ENCODE measurements at regions not wholly inside any gene's neighbourhood (a gene's known extent, or its start where the extent isn't known, plus 50 kb on each side); places are given as distances from the start of the nearest gene placed in this dataset.

GRCh38 chr10:128865436-128866195 lies 601.4 kb upstream of the MGMT start:
- Histone ChIP-seq H3K4me1 (ENCODE audit: control insufficient read depth, insufficient read depth, low read length) (no peaks in the 10 kb centered on the region), H3K27me3 (ENCODE audit: control insufficient read depth, insufficient read depth, low read length) (no peaks in the 10 kb centered on the region), H3K27ac (ENCODE audit: low read depth, low read length) (no peak overlapping the region), H3K36me3 (ENCODE audit: control insufficient read depth, insufficient read depth, low read length) (no peaks in the 10 kb centered on the region), H3K4me3 (ENCODE audit: low read length) (no peak overlapping the region), H3K9ac (ENCODE audit: low read length) (no peak overlapping the region)

DNA sequence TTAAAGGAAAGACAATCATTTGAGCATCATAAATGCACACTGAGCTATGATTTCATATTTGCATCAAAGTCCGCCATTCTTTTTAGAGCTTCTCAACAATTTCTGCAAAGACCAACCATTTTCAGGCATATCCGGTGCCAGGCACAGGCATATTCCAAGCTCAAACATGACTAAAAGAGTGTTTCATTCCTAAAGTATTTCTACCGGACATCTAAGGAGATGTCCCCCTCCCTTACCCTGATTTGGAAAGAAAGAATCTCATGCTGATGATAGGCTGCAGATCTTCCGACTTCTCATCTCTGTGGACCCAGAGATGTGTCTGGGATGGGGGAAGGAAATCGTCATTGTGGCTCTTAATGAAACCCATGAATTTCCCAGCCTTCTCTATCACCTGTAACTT lies 600.5 kb upstream of the MGMT start:
- Histone ChIP-seq H3K4me1 (ENCODE audit: control insufficient read depth, insufficient read depth, low read length) (no peaks in the 10 kb centered on the region), H3K27ac (ENCODE audit: low read depth, low read length) (no peak overlapping the region), H3K4me3 (ENCODE audit: low read length) (no peak overlapping the region), H3K27me3 (ENCODE audit: control insufficient read depth, insufficient read depth, low read length) (no peaks in the 10 kb centered on the region), H3K36me3 (ENCODE audit: control insufficient read depth, insufficient read depth, low read length) (no peaks in the 10 kb centered on the region), H3K9ac (ENCODE audit: low read length) (no peak overlapping the region)

DNA sequence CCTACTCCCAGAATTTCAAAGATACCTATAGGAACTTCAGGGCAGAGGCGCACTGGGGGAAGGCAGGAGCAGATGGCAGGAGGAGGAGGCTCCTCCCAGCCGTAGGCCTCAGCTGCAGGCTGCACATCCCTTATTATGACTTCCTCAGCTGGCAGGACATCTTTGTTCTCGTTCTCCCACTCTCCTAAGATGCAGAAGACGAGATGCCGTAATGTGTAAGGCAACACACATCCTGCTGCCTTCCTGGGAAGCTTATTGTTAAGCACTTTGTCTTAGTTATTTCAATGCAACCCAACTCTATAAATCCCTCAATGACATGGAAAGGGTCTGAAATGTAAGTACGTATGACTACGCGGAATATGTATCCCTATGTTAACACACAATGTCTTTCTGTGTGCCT lies 599.8 kb upstream of the MGMT start:
- Histone ChIP-seq H3K9ac (ENCODE audit: low read length) (no peak overlapping the region), H3K4me1 (ENCODE audit: control insufficient read depth, insufficient read depth, low read length) (no peaks in the 10 kb centered on the region), H3K27ac (ENCODE audit: low read depth, low read length) (no peak overlapping the region), H3K4me3 (ENCODE audit: low read length) (no peak overlapping the region), H3K27me3 (ENCODE audit: control insufficient read depth, insufficient read depth, low read length) (no peaks in the 10 kb centered on the region), H3K36me3 (ENCODE audit: control insufficient read depth, insufficient read depth, low read length) (no peaks in the 10 kb centered on the region)

DNA sequence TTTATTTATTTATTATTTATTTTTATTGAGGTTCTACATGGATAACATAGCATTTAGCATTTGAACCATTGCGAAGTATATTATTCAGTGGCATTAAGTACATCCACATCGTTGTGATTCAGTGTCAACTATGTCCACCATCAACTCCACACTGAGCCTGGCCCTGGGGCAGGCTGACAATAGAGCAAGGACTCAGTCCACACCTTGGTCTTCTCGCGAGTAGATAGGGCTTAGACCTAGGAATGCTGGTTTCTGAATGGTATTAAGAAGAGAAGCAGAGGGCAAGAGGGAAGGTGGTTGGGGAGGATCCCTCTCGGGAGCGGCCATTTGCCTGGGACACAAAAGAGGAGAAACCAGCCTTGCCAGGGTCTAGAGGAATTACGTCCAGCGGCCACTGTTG lies 599.2 kb upstream of the MGMT start:
- H3K36me3 ChIP-seq (ENCODE audit: control insufficient read depth, insufficient read depth, low read length): no peaks in the 10 kb centered on the region
- no peak overlapping the region for H3K9ac ChIP-seq (ENCODE audit: low read length)
- no peak overlapping the region for H3K4me3 ChIP-seq (ENCODE audit: low read length)
- no peak overlapping the region for H3K27ac ChIP-seq (ENCODE audit: low read depth, low read length)
- H3K27me3 ChIP-seq (ENCODE audit: control insufficient read depth, insufficient read depth, low read length): no peaks in the 10 kb centered on the region
- H3K4me1 ChIP-seq (ENCODE audit: control insufficient read depth, insufficient read depth, low read length): no peaks in the 10 kb centered on the region

GRCh38 chr10:128868481-128868880 lies 598.6 kb upstream of the MGMT start:
- no peaks in the 10 kb centered on the region for H3K4me1 ChIP-seq (ENCODE audit: control insufficient read depth, insufficient read depth, low read length)
- no peak overlapping the region for H3K27ac ChIP-seq (ENCODE audit: low read depth, low read length)
- no peak overlapping the region for H3K4me3 ChIP-seq (ENCODE audit: low read length)
- H3K27me3 ChIP-seq (ENCODE audit: control insufficient read depth, insufficient read depth, low read length): no peaks in the 10 kb centered on the region
- no peak overlapping the region for H3K9ac ChIP-seq (ENCODE audit: low read length)
- H3K36me3 ChIP-seq (ENCODE audit: control insufficient read depth, insufficient read depth, low read length): no peaks in the 10 kb centered on the region

DNA sequence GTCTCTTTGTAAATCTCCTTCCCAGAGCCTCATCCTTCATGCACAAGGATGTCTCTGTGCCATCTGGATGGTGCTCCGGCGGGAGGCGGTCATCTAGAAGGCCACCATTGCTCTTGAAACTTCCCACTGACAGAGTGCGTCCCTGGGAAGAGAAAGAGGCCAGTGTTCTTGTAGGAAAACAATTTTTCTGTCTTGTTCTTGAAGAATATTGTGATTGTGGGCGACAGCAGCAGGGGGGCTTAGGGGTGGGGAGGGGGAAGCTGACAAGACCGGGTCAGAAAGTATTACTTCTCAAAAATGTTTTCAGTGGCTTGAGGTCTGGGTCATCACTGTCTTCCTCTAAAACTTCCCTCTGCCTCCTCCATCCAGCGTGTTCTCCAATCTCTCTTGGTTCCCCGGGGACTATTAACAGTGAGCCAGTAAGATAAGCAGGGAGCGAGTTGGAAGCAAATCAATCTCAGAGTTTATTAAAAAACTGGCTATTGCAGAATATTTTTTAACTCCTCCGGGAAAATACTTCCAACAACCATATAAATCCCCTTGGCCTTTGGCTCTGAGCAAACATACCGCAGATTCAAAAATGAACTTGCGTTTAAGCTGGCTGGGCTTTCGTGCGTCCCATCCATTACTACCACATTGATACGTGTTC lies 597.8 kb upstream of the MGMT start:
- Histone ChIP-seq H3K36me3 (ENCODE audit: control insufficient read depth, insufficient read depth, low read length) (no peaks in the 10 kb centered on the region), H3K4me1 (ENCODE audit: control insufficient read depth, insufficient read depth, low read length) (no peaks in the 10 kb centered on the region), H3K27ac (ENCODE audit: low read depth, low read length) (no peak overlapping the region)

DNA sequence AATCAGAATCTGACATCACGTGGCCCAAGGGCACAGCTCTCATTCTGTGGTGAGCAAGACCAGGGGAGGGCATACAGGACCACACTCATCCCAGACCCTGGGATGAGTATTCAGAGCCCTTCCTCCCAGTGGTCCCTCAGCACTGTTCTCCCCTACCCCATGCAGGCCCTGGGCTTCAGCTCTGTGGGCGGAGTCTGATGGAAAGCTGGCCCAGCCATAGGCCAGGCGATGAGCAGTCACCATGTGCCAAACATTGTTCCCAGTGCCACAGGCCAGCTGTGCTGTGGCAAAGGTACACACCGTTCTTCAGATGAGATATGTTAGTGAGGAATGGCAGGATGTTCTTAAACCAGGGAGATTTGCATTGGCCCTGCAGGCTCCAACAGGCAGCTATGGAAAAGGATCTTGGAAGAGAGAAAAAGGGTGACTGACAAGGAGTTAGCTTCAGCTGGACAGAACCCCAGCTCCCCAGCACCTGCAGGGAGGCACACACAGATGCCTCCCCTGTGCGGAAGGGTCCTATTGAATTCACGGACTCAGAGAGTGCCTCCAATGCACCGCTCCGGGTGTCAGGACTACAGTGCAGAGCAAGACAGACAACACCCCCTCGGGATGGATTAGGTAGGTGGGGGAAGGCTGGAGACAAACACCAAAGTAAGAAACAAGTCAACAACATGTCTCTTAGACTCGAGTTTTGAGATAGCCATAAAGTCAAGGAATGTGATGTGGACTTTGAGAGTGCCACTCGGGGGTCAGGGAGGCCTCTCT lies 596.0 kb upstream of the MGMT start:
- Histone ChIP-seq H3K9ac (ENCODE audit: low read length) (no peak overlapping the region), H3K4me3 (ENCODE audit: low read length) (no peak overlapping the region), H3K4me1 (ENCODE audit: control insufficient read depth, insufficient read depth, low read length) (no peaks in the 10 kb centered on the region), H3K36me3 (ENCODE audit: control insufficient read depth, insufficient read depth, low read length) (no peaks in the 10 kb centered on the region), H3K27me3 (ENCODE audit: control insufficient read depth, insufficient read depth, low read length) (no peaks in the 10 kb centered on the region), H3K27ac (ENCODE audit: low read depth, low read length) (no peak overlapping the region)

More for the DNA sequence above, 597.8 kb upstream of the MGMT start:
- H3K4me3 ChIP-seq (ENCODE audit: low read length): no peak overlapping the region
- no peaks in the 10 kb centered on the region for H3K27me3 ChIP-seq (ENCODE audit: control insufficient read depth, insufficient read depth, low read length)
- H3K9ac ChIP-seq (ENCODE audit: low read length): no peak overlapping the region

GRCh38 chr10:128871671-128872231 lies 595.3 kb upstream of the MGMT start:
- Histone ChIP-seq H3K36me3 (ENCODE audit: control insufficient read depth, insufficient read depth, low read length) (no peaks in the 10 kb centered on the region), H3K27ac (ENCODE audit: low read depth, low read length) (no peak overlapping the region), H3K4me3 (ENCODE audit: low read length) (no peak overlapping the region), H3K9ac (ENCODE audit: low read length) (no peak overlapping the region), H3K4me1 (ENCODE audit: control insufficient read depth, insufficient read depth, low read length) (no peaks in the 10 kb centered on the region), H3K27me3 (ENCODE audit: control insufficient read depth, insufficient read depth, low read length) (no peaks in the 10 kb centered on the region)

- Histone ChIP-seq H3K36me3 (ENCODE audit: control insufficient read depth, insufficient read depth, low read length) (no peaks in the 10 kb centered on the region), H3K9ac (ENCODE audit: low read length) (no peak overlapping the region), H3K4me3 (ENCODE audit: low read length) (no peak overlapping the region), H3K4me1 (ENCODE audit: control insufficient read depth, insufficient read depth, low read length) (no peaks in the 10 kb centered on the region), H3K27me3 (ENCODE audit: control insufficient read depth, insufficient read depth, low read length) (no peaks in the 10 kb centered on the region), H3K27ac (ENCODE audit: low read depth, low read length) (no peak overlapping the region)
These were observed 593.5 kb upstream of the MGMT start for GRCh38 chr10:128873411-128874054.

GRCh38 chr10:128874331-128874730 lies 592.7 kb upstream of the MGMT start:
- Histone ChIP-seq H3K27me3 (ENCODE audit: control insufficient read depth, insufficient read depth, low read length) (no peaks in the 10 kb centered on the region), H3K9ac (ENCODE audit: low read length) (no peak overlapping the region), H3K4me1 (ENCODE audit: control insufficient read depth, insufficient read depth, low read length) (no peaks in the 10 kb centered on the region), H3K4me3 (ENCODE audit: low read length) (no peak overlapping the region), H3K36me3 (ENCODE audit: control insufficient read depth, insufficient read depth, low read length) (no peaks in the 10 kb centered on the region), H3K27ac (ENCODE audit: low read depth, low read length) (no peak overlapping the region)

- Histone ChIP-seq H3K27me3 (ENCODE audit: control insufficient read depth, insufficient read depth, low read length) (no peaks in the 10 kb centered on the region), H3K36me3 (ENCODE audit: control insufficient read depth, insufficient read depth, low read length) (no peaks in the 10 kb centered on the region), H3K9ac (ENCODE audit: low read length) (no peak overlapping the region), H3K4me1 (ENCODE audit: control insufficient read depth, insufficient read depth, low read length) (no peaks in the 10 kb centered on the region), H3K4me3 (ENCODE audit: low read length) (no peak overlapping the region), H3K27ac (ENCODE audit: low read depth, low read length) (no peak overlapping the region)
These were observed 591.9 kb upstream of the MGMT start for GRCh38 chr10:128875030-128875744.
